Embryonic facial prominence (tissue), 1 donor: ENCODE measurements at regions not wholly inside any gene's neighbourhood (a gene's known extent, or its start where the extent isn't known, plus 50 kb on each side); places are given as distances from the start of the nearest gene placed in this dataset.

ENCODE experiments used
- DNase-seq: peaks from one replicate; pipeline ENCODE4 v3.0.0-alpha.2; 2016; ENCODE audit errors: extremely low spot score

DNA sequence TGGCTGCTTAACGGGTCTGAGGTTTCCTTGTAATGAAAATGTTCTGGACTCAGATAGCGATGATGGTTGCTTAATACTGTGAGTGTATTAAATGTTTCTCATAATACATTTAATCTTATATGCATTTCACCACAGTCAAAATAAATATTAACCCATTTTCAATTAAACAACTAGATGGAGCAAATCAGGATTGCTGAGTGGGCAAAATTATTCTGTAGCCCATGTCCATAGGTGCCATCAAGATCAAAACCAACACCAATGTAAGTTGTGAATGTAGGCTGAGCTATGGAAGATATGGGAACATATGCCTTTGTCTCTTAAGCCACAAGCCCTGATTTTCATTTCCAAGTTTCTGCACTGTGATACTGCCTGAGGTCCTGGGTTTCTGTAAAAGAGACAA is 572.6 kb upstream of the EEF2KMT start:
- no peak for DNase-seq

GRCh38 chr16:5668553-5668952 is 571.0 kb upstream of the EEF2KMT start:
- no peak for DNase-seq

- DNase-seq: no peak
These were observed 568.2 kb upstream of the EEF2KMT start for GRCh38 chr16:5665834-5666233.

GRCh38 chr16:5653789-5654188 is 556.2 kb upstream of the EEF2KMT start:
- DNase-seq: no peak

DNA sequence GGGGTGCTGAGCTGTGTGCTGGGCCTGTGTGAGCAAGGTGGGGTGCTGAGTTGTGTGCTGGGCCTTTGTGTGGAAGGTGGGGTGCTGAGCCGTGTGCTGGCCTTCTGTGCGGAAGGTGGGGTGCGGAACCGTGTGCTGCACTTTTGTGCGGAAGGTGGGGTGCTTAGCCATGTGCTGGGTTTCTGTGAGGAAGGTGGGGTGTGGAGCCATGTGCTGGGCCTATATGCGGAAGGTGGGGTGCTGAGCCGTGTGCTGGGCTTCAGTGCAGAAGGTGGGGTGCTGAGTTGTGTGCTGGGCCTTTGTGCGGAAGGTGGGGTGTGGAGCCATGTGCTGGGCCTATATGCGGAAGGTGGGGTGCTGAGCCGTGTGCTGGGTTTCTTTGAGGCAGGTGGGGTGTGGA is 555.4 kb upstream of the EEF2KMT start:
- DNase-seq: no peak

GRCh38 chr16:5649762-5650743 is 552.5 kb upstream of the EEF2KMT start:
- no peak for DNase-seq

GRCh38 chr16:5647051-5647450 is 549.5 kb upstream of the EEF2KMT start:
- no peak for DNase-seq

DNA sequence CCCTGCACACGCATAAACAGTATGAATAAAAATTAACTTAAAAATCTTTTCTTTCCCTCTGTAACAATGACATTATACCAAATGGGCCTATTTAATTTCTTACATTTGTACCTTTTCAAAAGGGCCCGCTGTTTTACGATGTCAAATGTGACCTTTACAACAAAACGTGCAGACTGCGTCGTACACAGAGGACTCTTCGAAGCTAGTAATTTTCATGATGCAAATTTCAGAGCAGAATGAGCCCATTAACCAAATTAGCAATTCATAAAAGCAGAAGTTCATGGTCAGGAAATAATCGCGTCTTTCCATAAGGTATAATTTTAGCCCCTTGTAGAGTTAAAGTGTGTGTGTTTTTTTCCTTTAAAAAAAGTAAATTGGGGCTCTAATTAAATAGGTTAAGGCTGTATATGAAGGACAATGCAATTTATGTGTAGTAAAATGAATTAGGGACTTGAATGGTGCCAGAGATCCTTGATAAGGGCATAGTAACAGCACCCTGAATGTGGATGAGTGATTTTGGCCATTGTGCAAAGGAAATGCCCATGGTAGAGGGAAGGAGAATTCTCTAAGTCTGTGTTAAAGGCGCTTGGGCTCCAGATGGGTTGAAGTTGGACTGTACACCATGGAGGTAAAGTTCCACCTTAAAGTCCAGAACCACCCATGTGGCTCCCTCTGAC is 546.4 kb upstream of the EEF2KMT start:
- DNase-seq: no peak

GRCh38 chr16:5642436-5642835 is 544.8 kb upstream of the EEF2KMT start:
- no peak for DNase-seq

DNA sequence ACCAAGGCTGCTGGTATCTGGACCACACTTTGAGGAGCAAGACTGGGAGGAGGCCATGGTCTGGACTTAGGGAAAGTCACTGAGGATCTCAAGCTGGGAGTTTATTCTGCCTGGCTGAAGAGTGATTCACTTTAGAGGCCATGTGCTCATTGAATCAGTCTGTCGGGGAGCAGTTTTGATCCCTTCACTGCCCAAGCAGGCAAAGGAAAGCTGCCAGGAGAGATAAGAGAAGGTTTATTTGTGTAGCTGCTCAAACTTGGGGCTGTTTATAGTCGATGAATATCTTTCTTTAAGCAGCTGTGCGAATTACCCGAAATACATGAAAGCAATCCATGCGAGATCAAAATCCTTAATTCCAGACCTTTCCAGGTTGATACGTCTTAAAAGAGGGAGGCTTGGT is 544.4 kb upstream of the EEF2KMT start:
- DNase-seq: no peak

DNA sequence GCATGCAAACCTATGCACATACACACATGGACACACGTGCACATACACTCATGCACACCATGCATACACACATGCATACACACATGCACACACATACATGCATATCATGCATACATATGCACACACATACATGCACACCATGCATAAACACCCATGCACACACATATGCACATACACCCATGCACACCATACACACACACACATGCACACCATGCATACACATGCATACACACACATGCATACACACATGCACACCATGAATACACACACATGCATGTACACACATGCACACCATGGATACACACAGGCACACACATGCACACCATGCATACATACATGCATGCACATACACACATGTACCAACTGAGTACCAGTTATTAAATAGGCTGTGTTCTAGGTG is 543.3 kb upstream of the EEF2KMT start:
- DNase-seq: no peak

DNA sequence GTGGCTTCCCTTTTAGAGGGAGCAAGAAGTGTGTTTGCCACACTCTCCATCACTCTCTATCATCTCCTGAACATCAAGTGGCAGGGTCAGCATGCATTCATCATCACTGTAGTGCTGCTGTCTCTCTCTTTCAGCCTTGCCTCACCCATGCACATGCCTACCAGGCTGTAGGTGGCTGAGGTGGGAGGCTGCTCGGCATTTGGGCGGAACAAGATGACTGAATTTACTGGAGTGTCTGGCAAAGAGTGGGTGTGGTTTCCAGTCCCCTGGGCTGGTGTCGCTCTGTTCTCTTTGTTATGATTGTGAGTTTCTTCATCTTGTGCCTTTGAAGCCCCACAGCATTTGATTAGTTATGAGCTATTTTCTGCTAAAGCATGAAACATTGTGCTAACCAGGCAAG is 541.9 kb upstream of the EEF2KMT start:
- DNase-seq: no peak

- DNase-seq: no peak
These were observed 537.7 kb upstream of the EEF2KMT start for GRCh38 chr16:5635331-5635730.

DNA sequence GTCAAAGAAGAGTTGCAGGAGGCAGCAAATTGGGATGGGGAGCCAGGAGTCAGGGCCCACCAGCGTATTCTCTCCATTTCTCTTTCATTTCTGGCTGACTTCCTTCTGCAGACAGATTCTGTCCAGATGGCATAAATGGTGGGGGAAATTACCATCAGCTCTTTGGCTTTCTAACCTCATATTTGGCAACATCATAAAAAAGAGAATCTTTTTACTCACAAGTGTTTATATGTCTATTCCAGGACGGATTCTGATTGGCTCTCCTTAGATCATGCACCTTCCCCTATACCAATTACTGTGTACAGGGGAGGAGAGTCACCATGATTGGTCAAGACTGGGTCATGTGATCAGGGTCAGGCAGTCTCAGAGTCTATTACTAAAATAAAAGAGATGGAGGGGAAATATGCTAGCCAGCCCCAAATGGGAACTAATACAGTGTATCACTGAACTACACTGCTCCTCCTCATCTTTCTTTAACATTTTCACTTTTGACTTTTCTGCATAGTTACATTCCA is 537.1 kb upstream of the EEF2KMT start:
- DNase-seq: no peak

DNA sequence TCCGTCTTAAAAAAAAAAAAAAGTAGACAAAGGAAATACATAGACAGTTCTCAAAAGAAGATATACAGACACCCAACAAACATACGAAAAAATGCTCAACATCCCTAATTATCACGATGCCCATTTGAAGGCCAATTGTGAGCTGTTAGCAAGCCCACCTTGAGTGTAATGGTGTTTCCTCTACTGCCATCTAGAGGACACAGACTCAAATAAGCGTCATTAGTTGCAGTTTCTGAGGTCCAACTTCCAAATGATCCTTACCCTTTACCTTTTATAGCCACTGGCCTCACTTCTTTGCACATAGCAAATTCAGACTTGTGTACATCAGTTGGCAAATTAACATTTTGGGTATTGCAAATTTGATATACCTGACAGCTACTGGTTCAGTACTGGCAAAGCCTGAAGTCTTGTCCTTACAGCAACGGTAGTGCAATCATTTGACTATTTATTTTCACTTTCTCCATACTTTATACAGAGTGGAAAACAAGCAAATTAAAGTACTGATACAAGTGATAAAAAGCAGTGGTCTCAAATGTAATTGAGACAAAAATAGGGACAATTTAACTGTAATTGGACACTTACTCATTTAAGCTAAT is 536.3 kb upstream of the EEF2KMT start:
- no peak for DNase-seq

DNA sequence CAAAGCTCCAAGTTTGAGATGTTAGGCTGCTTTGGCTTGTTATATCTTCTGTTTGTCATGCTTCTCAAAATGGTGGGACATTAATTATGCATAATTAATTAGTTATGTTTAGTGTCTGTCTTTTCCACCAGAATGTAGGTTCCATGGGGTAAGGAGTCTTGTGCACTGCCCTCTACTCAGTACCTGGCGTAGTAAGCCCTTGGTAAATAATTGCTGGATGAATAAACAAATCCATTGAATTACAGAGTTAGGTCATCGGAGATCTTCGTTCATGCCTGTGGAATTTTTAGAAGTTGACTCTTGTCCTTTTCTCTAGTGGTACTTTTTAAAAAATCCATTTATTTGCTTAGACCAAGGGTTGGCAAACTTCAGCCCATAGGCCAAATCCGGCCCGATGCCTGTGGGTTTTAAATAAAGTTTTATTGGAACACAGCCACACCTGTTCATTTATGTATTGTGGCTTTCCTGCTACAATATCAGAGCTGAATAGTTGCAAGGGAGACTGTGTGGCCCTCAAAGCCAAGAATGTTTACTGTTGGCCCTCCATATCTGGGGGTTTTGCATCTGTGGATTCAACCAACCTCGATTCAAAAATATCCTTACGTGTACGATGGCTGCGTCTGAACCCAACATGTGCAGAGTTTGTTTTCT is 524.8 kb upstream of the EEF2KMT start:
- no peak for DNase-seq

- DNase-seq: no peak
These were observed 524.2 kb upstream of the EEF2KMT start for GRCh38 chr16:5621826-5622225.

GRCh38 chr16:5619304-5619703 is 521.7 kb upstream of the EEF2KMT start:
- DNase-seq: no peak

DNA sequence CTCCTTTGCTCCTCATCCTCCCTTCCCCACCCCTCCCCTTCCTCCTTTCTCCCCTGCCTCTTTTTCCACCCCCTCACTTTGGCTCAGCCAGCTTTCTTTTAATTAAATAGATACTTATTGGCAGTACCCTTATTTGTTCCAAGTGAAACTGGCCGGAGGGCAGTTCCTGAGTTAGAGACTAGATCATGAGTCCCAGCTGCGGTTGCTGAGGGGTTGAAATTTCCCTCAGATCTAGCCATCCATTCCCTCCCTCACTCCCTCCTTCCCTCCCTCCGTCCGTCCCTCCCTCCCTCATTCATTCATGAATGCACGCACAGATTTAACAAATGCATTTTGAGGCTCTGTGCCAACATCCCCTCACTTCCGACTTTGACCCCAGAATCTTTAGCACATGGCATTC is 519.2 kb upstream of the EEF2KMT start:
- no peak for DNase-seq

DNA sequence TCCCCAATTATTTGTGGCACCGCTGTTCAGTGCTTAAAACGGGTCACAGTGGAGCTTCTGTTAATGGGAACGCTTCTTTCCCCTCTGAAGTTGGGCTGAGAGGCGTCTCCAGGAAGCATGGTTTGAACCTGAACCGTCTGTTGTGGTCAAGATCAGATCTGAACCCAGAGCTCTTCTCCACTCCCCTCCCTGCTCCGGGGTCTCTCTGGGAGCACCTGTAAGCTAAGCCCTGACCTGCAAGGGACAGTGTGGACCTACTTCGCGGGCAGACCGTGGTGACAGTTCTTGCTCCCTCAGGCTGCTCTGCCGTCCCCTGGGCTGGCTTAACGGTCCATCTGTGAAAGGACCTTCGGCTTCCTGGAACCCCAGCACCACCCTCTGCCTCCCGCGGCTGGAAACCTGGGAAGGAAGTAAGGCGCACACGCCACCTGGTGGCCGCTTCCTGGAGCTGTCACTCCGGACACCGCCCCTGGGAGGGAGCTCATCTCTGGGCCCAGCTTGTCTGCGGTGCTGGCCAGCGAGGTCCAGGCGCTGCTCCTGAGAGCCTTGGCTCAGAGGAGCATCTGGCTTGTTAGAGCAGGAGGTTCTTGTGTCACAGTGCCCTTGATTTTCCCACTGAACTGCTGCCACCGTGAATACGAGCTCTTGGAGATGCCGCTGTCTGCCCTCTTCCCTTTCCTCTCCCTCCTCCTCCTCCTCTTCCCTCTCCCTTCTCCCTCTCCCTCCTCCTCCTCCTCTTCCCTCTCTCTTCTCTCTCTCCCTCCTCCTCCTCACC is 518.5 kb upstream of the EEF2KMT start:
- no peak for DNase-seq

GRCh38 chr16:5607169-5607568 is 509.6 kb upstream of the EEF2KMT start:
- DNase-seq: no peak
